Activated T-cell treated with anti-CD3 and anti-CD28 coated beads for 1 hour (primary cell): ENCODE measurements at regions not wholly inside any gene's neighbourhood (a gene's known extent, or its start where the extent isn't known, plus 50 kb on each side); places are given as distances from the start of the nearest gene placed in this dataset.
"Not testable (repeated sequence)": the region's sequence is repeated elsewhere in the genome, so short reads cannot be mapped to it uniquely, and the experiment has no call there.

Experiments used
- DNase-seq: peaks from one replicate; pipeline ENCODE4 v3.0.0-alpha.2; 2020; ENCODE audit warnings: low read depth

DNA sequence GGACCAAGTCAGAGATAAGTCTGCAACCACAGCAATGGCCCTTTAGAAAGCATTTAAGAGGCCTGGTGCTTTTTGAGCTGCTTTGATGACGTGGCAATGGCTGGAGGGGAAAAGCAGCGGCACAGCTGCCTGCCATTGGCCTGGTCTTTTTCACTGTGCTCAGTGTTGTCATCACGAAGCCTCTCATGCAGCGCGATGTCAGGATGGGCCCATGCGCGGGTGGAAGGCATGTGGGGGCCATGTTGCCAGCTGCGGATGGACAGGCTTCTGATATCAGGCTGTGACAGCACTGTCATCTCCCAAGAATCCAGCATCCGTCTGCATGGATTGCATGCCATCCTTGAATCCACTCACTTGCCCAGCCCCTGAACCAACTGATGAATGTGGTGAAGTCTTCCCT lies 204.5 kb downstream of the ACKR3 start:
- no peak for DNase-seq

DNA sequence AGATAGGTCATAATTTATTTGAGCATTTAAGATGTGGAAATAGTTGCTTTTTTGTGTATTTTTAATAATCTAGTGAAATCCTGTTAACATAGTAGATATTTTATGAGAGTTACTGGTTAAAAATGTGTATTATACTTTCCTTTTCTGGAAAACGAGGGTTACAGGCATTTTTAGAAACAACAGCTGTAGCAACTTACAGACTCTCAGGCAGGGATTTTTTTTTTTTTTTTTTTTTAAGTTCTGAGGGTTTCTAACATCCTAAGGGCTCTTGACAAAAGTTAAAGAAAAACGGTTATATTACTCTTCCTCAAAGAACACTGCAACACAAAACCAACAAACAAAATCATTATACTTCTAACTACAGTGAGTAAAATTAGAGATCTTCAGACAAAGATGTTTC lies 205.9 kb downstream of the ACKR3 start:
- no peak for DNase-seq

DNA sequence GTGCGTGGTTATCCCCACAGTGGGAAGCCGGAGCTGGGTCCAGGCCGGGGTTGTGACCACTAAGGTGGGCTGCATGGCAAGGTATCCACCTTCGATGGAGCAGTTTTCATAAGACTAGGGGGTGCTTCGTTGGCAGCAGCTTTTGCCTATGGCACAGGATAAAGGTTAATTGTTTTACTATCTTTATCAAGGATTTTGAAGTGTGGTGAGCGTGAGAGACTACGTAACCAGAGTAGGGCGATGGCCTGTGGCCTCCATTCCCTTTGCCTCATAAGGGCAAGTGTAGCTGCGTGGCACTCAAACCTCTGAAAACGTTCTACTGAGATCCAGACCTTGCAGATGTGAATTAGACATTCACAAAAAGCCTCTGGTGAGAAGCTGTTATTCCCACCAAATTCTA lies 206.6 kb downstream of the ACKR3 start:
- no peak for DNase-seq

DNA sequence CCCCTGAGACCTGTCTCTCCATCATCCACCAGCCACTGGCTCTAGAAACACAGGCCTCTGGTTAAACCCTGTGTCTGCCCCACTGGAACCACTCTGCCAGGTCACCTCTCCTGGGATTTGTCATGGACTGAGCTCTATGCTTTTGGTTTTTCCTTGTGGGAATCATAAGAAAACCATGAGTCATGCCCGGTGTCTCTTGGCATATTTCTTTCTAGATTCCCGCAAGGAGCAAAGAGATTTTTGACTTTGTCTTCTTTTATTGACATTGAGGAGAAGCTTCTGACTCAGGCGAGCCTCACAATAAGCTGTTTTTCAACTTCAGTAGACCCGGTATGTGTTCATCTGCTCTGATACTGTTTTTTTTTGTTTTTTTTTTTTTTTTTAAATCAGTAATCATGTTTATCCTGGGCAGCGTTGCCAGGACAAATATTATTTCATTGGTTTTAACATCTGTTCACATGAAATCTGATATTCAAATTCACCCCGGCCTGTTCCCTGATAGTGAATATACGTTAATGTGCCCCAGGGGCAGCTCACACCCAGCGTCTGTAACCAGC lies 207.1 kb downstream of the ACKR3 start:
- no peak for DNase-seq

DNA sequence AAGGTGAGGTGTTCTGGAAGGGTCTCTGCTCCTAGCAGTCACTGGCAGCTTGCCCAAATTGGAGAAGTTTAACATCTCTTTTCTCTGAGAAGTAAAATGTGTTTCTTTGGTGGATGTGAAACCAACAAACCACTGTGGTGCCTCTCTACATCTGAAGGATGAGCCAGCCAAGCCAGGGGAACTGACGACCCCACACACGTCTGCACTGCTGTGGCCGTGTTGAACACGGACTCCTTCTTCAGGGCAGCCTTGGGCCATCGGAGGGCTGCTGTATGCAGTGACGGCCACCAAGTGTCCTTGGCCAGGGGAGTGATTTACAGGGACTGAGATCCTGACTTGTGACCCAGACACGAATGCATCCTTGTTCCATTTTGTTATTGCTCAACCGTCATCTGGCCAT lies 207.8 kb downstream of the ACKR3 start:
- no peak for DNase-seq

DNA sequence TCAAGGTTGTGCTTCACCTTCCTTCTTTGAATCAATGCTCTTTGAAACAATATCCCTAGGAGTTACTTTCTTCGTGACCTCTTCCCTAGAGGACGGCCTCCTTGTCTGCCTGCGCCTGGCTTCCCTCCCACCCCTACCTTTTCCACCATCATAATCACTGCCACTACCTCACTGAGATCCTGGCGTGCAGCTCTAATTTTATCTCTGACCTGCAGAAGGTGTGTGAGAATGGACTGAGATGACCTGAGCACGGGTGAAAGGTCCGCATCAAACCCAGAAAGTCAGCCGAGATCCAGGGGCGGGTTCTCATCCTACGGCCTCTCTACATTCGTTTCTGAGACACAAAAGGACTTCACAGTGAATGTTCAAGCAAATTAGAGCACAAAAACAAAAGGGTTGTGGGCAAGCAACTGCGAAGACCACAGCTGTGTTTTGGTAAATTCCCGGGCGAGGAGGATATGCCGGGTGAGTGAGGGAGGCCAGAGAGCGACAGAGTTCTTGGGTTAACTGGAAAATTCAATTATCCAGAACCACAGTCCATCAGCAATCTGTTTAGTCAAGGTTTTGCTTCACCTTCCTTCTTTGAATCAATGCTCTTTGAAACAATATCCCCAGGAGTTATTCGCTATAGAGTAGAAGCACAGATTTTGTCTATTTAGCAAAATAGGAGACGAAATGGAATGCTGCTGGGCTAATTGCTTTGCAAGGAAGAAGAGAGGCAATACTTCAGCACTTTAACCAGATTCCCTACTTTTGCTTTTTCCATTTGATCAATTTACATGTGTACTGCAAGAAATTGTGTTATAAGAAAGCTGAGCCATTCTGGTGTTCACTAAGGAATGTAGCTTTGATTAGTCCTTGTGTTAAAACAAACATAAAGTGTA lies 212.6 kb downstream of the ACKR3 start:
- DNase-seq: no peak

DNA sequence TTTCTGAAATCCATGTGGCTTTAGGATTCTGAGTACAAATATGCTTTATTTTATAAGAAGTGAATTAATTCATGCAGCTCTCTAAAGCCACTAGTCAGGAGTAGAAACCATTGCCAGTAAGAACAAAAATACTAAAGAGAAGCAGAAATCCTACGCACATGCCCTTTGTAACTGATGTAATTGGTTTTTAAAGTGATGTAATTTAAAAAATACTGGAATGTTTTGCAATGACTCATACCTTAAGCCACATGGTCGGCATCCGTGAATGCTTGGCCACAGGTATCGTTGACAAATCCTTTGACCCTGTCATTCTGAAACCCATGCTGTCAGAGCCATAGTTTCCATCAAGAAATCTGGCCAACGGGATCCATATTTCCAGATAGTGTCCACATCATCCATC lies 213.3 kb downstream of the ACKR3 start:
- no peak for DNase-seq

DNA sequence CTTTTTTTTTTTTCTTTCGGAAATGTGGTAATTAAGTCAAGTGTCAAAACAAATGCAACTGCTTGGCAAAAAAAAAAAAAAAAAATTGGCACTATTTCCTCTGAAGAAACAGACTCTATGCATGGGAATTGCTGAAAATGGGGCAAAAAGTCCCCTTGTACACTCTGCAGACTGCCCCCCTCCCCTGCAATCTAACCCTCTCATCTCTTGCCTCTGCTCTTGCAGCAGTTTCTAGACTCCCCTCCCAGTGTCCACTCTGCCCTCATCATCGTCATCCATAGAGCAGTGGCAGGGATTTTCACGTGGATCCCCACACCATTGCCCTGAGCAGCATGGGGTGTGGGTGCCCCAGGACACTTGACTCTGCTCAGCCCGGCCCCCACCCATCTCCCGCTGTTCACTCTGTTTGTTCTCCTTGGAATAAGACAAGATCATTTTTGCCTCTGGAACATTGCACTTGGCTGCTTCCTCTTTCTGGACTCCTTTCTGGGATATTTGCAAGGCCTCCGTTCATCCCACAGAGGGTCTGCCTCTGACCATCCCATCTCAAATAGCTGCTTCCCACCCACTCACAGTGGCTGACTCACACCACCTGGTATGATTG lies 213.9 kb downstream of the ACKR3 start:
- DNase-seq: no peak

DNA sequence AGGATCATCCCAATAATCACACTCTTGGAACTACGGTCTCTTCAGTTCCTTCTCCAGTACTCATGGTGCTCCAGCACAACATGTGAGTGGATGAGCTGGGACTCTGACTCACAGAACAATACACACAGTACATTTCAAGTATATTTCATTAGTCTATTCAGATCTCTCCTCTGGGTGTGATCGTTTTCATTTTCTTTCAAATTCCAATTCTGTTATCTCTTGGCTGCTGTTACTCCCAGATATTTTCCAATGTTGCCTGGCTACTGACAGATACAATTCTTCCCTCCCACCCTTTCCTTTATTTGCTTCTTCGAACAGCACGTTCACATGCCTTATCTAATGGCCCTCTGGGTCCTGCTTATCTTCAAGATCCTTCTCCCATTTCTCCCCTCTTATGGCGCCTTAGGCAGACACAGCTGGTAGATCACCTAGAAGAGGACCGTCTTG lies 216.0 kb downstream of the ACKR3 start:
- no peak for DNase-seq

DNA sequence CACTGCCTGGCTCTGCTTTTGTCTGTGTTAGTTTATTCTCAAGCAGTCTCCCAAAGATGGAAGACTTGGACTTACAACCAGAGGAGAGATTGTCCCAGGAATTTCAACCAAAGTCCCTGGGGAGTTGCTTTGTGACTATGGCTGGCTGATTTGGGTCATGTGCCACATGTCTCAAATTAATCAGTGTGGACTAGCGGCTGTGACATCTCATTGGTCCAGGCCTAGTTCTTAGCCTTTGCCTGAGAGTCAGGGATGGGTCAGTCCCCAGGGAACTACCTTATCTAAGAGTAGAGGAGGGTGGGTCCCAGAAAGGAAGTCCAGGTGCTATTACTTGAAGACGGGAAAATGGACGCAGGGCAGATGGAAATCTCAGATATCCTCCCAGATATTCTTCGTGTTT lies 217.1 kb downstream of the ACKR3 start:
- no peak for DNase-seq

DNA sequence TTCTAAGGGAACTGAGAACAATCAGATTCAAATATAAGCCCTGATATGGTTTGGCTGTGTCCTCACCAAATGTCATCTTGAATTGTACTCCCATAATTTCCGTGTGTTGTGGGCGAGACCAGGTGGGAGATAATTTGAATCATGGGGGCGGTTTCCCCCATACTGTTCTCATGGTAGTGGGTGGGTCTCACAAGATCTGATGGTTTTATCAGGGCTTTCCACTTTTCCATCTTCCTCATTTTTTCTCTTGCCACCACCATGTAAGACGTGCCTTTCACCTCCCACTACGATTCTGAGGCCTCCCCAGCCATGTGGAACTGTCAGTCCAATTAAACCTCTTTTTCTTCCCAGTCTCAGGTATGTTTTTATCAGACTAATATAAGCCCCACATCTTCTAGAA lies 217.8 kb downstream of the ACKR3 start:
- DNase-seq: not testable (repeated sequence)

DNA sequence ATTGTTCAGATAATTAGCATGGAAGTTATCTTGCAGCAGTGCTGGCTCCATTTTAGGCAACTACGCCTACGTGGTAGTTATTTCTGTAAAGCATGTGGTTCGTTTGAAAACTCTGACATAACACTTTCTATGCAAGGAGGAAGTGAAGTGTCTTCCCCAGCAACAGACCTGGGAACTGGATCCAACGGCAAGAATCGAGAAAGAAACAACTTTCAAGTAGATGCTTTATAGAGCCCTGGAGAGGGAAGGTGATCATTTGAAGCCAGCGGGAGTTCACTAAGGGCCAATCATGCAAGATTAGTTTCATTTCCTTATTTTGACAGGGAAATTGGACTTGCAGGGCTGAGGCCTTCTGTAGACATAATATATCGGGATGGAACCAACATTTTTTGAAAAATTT lies 218.3 kb downstream of the ACKR3 start:
- no peak for DNase-seq

DNA sequence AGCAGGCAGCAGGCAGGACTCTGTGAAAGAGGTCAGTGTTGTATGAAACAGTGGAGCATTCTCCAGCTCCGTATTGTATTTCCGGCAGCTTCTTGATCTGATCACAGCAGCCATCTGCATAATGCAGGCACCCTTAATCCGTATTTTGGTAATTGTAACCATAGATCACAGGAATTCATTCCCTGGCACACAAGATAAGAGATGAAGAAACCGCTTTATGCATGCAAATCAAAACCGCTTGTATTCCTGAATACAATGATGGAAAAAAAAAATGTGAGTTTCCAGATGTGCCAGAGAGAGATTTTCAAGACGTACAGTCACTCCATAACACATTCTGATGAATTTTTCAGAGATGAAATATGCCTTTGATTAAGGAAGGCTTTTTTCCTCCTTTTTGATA lies 221.3 kb downstream of the ACKR3 start:
- DNase-seq: no peak

DNA sequence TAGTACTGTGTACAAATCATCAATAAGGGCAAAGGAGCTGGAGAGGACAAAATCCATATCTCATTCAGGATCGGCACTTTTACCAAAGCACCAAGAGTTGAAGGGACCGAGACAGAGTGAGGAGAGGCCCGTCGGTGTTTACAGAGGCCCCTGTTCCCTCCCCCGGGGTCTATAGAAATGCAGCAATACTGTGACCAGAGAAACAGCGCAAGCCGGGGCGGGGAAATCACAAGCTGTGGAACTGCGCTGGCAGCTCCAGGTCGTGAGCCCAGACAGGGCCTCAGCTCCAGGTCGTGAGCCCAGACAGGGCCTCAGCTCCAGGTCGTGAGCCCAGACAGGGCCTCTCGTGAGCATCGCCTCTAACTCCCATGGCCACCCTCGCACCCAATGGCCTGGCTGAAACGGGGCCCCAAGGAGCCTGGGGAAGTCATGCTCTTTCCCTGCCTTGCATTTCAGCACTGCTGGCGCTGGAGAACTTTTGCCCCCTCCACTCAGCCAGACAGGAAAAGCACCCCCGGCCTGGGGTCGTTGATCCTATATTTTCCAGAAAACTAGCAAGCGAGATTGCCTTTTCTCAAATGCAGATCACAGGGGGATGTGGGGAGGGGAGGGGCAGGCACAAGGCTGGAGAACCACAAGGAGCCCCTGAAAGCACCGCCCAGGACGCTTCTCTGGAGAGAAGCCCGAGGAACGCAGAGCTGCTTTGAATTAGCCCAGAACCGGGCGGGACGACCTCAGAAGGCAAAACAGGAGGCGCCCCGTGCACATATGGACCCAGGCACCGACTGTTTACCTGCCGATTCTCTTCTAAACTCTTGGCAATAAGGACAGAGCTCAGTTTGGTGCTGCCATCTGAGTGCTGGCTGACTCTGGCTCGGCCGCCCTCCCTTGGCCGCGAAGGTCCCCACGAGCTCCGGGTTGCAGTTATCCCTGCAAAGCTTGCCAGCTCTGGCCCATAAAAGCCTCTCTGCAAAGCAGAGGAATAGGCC lies 223.7 kb downstream of the ACKR3 start:
- DNase-seq: no peak

DNA sequence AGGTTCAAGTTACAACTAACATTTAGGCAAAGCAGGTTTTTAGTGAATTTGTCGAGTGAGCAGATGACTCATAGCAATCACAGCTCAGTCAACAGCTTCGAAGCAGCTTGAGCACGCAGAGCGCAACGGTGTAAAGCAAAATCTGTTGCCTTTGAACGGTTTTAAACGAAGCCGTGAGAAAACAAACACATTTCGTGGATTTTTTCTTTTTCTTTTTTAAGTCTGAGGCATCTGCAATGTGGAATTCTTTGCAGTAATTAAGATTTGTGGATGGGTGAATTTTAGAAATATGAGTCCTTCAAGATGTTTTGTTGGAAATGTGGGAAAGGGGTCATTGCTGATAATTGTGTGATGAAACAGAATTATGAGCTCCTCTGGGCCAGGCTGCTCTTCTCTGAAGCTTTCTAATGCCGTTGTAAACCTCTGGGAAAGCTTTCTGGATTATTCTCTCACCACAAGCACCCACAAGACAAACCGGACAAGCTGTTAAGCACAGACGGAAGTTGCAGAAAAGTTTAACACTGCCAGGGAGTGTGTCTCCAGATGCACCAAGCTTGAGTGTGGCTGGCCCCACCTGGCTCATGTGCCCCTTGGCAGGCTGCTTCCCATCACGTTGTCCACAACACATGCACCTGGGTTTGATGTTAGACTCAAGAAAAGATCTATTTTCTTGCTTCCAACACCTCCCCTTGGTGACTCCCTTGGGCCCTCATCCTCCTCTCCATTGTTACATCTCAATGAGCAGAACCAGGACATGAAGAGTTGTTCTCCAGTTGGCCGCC lies 224.7 kb downstream of the ACKR3 start:
- no peak for DNase-seq

DNA sequence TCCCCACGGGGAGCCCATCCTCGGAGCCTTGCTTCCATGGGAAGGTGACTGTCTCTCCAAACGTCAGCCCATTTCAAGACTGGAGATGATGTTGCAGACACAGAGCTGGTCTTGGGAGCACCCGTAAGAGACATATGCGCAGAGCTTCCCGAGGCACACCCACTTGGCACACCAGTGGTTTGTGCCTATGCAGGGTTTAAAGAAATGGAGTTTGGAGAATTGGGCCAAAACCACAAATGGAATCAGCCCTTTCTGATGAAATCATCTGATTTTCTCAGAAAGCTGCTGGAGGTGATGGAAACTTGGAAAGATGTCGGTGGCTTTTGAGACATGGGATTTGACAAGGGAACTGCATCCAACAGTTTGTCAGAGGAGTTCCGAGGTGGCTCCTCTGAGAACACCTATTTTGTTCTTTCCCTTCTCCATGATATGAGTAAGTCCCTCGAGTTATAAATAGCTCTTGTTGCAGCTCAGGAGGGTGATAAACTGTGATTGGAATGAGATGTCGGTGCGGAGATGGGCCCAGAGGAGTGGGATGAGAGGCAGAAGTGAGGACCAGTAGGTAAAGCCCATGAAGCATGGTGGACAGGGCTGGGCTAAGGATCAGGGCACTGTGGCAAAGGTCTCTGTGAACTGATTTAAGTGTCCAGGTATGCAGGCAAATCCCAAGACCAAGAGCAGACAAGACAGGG lies 225.7 kb downstream of the ACKR3 start:
- DNase-seq: no peak

DNA sequence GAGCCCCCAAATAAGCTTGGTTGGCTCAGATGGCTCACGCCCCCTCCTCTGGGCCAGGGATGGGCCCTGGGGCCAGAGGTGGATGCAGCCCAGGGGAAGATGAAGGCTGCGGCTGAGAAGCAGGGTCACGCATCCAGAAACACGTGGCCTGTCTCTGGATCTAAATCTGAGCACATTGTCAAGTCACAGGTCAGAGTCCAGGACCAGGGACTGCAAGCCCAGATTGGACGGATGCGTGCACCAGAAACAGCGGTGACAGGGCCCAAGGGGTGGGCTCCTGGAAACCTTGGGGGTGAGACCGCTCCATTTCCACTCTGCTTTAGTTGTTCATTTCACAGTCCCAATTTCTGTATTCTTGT lies 226.2 kb downstream of the ACKR3 start:
- DNase-seq: no peak

DNA sequence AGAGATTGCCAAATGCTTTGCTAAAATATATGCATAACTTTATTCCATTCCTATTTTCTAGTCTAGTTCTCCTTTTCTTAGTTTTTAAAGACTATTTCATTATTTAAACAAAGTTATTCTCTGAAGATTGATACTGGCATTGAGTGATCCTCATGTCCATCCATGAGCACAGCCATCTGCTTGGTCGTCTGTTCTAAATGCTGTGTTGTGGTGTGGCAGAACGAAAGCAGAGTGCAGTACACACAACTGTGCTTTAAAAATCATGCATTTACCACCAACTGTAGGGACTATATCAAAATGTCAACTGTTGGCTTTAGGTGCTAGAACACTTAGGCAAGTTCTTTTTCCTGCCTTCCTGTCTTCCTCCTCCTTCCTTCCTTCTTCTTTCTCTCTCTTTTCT lies 226.6 kb downstream of the ACKR3 start:
- DNase-seq: no peak

DNA sequence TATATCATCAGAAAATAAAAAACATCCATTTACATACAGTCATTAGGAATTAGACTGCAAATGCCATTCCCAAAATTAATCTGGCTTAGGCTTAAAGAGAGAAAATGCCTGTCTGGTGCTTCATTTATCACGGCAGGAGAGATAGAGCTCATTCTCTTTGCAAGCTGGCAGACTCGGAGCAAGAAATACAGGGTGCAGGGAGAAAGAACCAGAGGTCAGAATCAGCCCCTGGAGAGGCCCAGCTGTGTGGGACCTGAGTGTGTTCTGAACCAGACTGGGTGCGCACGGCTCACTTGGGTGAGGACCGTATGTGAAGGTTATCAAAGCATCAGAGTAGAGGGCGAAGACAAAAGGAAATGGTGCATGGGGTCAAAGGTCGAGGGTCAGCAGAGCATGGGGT lies 227.8 kb downstream of the ACKR3 start:
- DNase-seq: no peak

DNA sequence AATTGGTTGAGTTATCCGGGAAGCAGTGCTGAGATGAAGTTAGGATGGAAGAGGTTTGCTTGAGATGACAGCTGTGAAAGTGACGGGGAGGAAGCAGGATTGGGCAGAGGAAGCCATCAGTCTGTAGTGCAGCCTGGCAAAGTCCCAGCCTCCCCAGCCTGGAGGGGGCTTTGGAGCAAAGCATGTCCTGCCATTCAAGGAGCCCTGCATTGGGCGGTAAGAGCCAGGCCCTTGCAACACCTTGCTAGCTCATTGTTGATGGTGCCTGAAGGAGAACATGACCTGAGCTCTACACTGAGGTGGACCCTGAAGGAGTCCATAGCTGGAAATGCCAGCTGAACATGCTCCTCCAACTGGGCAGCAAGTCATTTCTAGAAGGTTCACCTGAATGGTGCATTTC lies 228.9 kb downstream of the ACKR3 start:
- DNase-seq: no peak
